ENCODE measurements at regions not wholly inside any gene's neighbourhood (a gene's known extent, or its start where the extent isn't known, plus 50 kb on each side); places are given as distances from the start of the nearest gene placed in this dataset.

- no peaks in the 10 kb centered on the region for H3K9me3 ChIP-seq
- 75 to 77% methylated on average over 4 of the region's 4 CpGs for WGBS, 2 donors
- H3K36me3 ChIP-seq, result no peaks in the 10 kb centered on the region
- H3K4me3 ChIP-seq, result no peak overlapping the region
- no peak for TF ChIP-seq CTCF (IDR thresholded peaks at IDR 0.05)
- DNase-seq (ENCODE audit: low spot score in 2 of 2), result no peak
- no peaks in the 10 kb centered on the region for H3K4me1 ChIP-seq
- no peak overlapping the region for H3K27ac ChIP-seq
- H3K27me3 ChIP-seq, result no peaks in the 10 kb centered on the region
Measured at GRCh38 chr3:59517388-59517787, 467.6 kb upstream of the CFAP20DC start.

GRCh38 chr3:59515966-59516365 is 466.1 kb upstream of the CFAP20DC start:
- Histone ChIP-seq H3K4me1 (no peaks in the 10 kb centered on the region), H3K27ac (no peak overlapping the region), H3K36me3 (no peaks in the 10 kb centered on the region), H3K9me3 (no peaks in the 10 kb centered on the region), H3K4me3 (no peak overlapping the region), H3K27me3 (no peaks in the 10 kb centered on the region)
- 53 to 58% methylated on average over 3 of the region's 3 CpGs for WGBS, 2 donors
- DNase-seq (ENCODE audit: low spot score in 2 of 2), result no peak
- TF ChIP-seq POLR2A (IDR thresholded peaks at IDR 0.05) (no peak), CTCF (IDR thresholded peaks at IDR 0.05) (no peak), EP300 (IDR thresholded peaks at IDR 0.05) (no peak)

- Histone ChIP-seq H3K36me3 (no peaks in the 10 kb centered on the region), H3K27ac (no peak overlapping the region), H3K27me3 (no peaks in the 10 kb centered on the region), H3K9me3 (no peaks in the 10 kb centered on the region), H3K4me1 (no peaks in the 10 kb centered on the region), H3K4me3 (no peak overlapping the region)
- DNase-seq (ENCODE audit: low spot score in 2 of 2), result no peak
- WGBS, 2 donors, result 64 to 68% methylated on average over 7 of the region's 7 CpGs
- TF ChIP-seq CTCF (IDR thresholded peaks at IDR 0.05), result no peak
- TF ChIP-seq POLR2A (IDR thresholded peaks at IDR 0.05), result no peak
- no peak for TF ChIP-seq EP300 (IDR thresholded peaks at IDR 0.05)
Measured at GRCh38 chr3:59514865-59515482, 465.1 kb upstream of the CFAP20DC start.

- TF ChIP-seq EP300 (IDR thresholded peaks at IDR 0.05), result no peak
- no peak for TF ChIP-seq CTCF (IDR thresholded peaks at IDR 0.05)
- no peak for TF ChIP-seq POLR2A (IDR thresholded peaks at IDR 0.05)
- 60 to 73% methylated on average over 1 of the region's 1 CpG for WGBS, 2 donors
- no peaks in the 10 kb centered on the region for H3K36me3 ChIP-seq
- H3K4me1 ChIP-seq, result no peaks in the 10 kb centered on the region
- no peaks in the 10 kb centered on the region for H3K9me3 ChIP-seq
- no peak overlapping the region for H3K4me3 ChIP-seq
- no peak for DNase-seq (ENCODE audit: low spot score in 2 of 2)
- no peak overlapping the region for H3K27ac ChIP-seq
- H3K27me3 ChIP-seq, result no peaks in the 10 kb centered on the region
Measured at GRCh38 chr3:59513570-59513969, 463.7 kb upstream of the CFAP20DC start.

GRCh38 chr3:59512066-59512465 is 462.2 kb upstream of the CFAP20DC start:
- Histone ChIP-seq H3K27ac (no peak overlapping the region), H3K36me3 (no peaks in the 10 kb centered on the region), H3K4me3 (no peak overlapping the region), H3K4me1 (no peaks in the 10 kb centered on the region), H3K9me3 (no peaks in the 10 kb centered on the region), H3K27me3 (no peaks in the 10 kb centered on the region)
- TF ChIP-seq EP300 (IDR thresholded peaks at IDR 0.05) (no peak), POLR2A (IDR thresholded peaks at IDR 0.05) (no peak), CTCF (IDR thresholded peaks at IDR 0.05) (no peak)
- 81 to 95% methylated on average over 6 of the region's 6 CpGs for WGBS, 2 donors
- no peak for DNase-seq (ENCODE audit: low spot score in 2 of 2)
